Suprapubic skin (tissue), 4 donors: ENCODE measurements at regions not wholly inside any gene's neighbourhood (a gene's known extent, or its start where the extent isn't known, plus 50 kb on each side); places are given as distances from the start of the nearest gene placed in this dataset.
A peak's percentile ranks its signal among the peaks of the same experiment; 100 is the strongest.
"Not testable (repeated sequence)": the region's sequence is repeated elsewhere in the genome, so short reads cannot be mapped to it uniquely, and the experiment has no call there.

ENCODE experiments used
- DNase-seq, 2 donors: peaks; one replicate each; pipeline ENCODE4 v3.0.0-alpha.2; 2019; ENCODE audit warnings: low spot score in 2 of 2
- H3K27ac ChIP-seq: fragments of 200-600 bp; sonication (generic); one replicate; pipeline ENCODE4 v1.5.1; 2019
- H3K27me3 ChIP-seq: fragments of 200-600 bp; sonication (generic); one replicate; pipeline ENCODE4 v1.5.1; 2019
- H3K36me3 ChIP-seq: fragments of 200-600 bp; sonication (generic); one replicate; pipeline ENCODE4 v1.5.1; 2019
- H3K4me1 ChIP-seq: fragments of 200-600 bp; sonication (generic); one replicate; pipeline ENCODE4 v1.5.1; 2019
- H3K4me3 ChIP-seq: fragments of 200-600 bp; sonication (generic); one replicate; pipeline ENCODE4 v1.5.1; 2019; ENCODE audit warnings: mild to moderate bottlenecking
- H3K9me3 ChIP-seq: fragments of 200-600 bp; sonication (generic); one replicate; pipeline ENCODE4 v1.5.1; 2019
- EP300 ChIP-seq: sonication (generic); formaldehyde crosslinking; IDR thresholded peaks from one replicate; pipeline ENCODE4 v1.6.1; 2017; ENCODE audit warnings: antibody characterized with exemption
- POLR2A ChIP-seq, 2 donors: fragments of 450-650 bp; IDR thresholded peaks; one replicate each; pipeline ENCODE4 v1.6.1; 2017; ENCODE audit warnings: antibody characterized with exemption in 2 of 2, mild to moderate bottlenecking in 2 of 2, moderate library complexity in 2 of 2
- POLR2AphosphoS5 ChIP-seq, 3 donors: sonication (generic); formaldehyde crosslinking; IDR thresholded peaks; one replicate each; pipeline ENCODE4 v1.6.1; 2017; ENCODE audit warnings: antibody characterized with exemption in 3 of 3
- WGBS: methylation state at CpG from one replicate; pipeline ENCODE4 v1.1.5; 2018; 5-methylcytosine and 5-hydroxymethylcytosine counted together
- TF ChIP-seq, protein P1 (sequence below), 2 donors: fragments of 200-600 bp in 1 of 2; fragments of 450-650 bp in 1 of 2; sonication (generic) in 1 of 2; IDR thresholded peaks; one replicate each; pipeline ENCODE4 v1.5.1; 2016 to 2019; ENCODE audit warnings: antibody characterized with exemption in 2 of 2, mild to moderate bottlenecking in 1 of 2, moderate library complexity in 1 of 2

DNA sequence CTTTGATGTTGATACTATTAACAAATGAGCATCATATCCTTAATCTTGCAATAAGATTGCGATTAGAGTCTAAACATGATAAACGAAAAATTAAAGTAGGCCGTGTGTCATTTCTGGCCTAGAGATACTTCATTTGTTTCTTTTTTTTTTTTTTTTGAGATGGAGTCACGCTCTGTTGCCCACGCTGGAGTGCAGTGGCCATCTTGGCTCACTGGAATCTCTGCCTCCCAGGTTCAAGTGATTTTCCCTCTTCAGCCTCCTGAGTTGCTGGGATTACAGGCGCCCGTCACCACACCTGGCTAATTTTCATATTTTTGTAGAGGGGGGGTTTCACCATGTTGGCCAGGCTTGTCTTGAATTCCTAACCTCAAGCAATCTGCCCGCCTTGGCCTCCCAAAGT is 446.9 kb downstream of the PCNX1 start:
- H3K36me3 ChIP-seq = no peaks in the 10 kb centered on the region
- H3K4me1 ChIP-seq = peaks cover 26% of the 10 kb centered on the region
- 88% methylated on average over 8 of the region's 8 CpGs for WGBS
- H3K4me3 ChIP-seq = no peak overlapping the region
- H3K9me3 ChIP-seq = no peaks in the 10 kb centered on the region
- TF ChIP-seq EP300 = no peak
- no peak for TF ChIP-seq POLR2A (IDR thresholded peaks at IDR 0.05)
- TF ChIP-seq, protein P1, sequence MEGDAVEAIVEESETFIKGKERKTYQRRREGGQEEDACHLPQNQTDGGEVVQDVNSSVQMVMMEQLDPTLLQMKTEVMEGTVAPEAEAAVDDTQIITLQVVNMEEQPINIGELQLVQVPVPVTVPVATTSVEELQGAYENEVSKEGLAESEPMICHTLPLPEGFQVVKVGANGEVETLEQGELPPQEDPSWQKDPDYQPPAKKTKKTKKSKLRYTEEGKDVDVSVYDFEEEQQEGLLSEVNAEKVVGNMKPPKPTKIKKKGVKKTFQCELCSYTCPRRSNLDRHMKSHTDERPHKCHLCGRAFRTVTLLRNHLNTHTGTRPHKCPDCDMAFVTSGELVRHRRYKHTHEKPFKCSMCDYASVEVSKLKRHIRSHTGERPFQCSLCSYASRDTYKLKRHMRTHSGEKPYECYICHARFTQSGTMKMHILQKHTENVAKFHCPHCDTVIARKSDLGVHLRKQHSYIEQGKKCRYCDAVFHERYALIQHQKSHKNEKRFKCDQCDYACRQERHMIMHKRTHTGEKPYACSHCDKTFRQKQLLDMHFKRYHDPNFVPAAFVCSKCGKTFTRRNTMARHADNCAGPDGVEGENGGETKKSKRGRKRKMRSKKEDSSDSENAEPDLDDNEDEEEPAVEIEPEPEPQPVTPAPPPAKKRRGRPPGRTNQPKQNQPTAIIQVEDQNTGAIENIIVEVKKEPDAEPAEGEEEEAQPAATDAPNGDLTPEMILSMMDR (IDR thresholded peaks at IDR 0.05) = no peak
- TF ChIP-seq POLR2AphosphoS5 (IDR thresholded peaks at IDR 0.05) = no peak
- DNase-seq = no peak
- no peaks in the 10 kb centered on the region for H3K27me3 ChIP-seq
- no peak overlapping the region for H3K27ac ChIP-seq

DNA sequence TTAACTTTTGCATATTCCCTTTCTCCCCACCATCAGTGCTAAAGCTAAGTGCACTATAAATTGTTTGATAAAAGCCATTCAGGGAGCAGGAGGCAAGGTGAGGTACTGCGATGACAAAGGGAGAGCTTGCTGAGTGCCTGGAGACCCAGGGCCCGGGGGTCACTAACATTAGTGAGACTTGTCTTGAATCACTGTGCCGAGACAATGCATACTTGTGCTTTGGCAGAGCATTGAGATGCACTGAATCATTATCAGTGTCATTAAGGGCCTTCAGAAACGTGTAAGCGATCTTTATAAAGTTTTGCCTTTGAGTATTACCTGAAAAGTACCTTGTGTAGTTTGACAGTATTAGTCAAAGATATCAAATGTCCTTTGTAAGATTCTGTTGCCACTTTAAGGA is 447.5 kb downstream of the PCNX1 start:
- 54% methylated on average over 5 of the region's 5 CpGs for WGBS
- TF ChIP-seq, protein P1 (IDR thresholded peaks at IDR 0.05) = no peak
- no peak for TF ChIP-seq EP300
- no peak for TF ChIP-seq POLR2AphosphoS5 (IDR thresholded peaks at IDR 0.05)
- TF ChIP-seq POLR2A (IDR thresholded peaks at IDR 0.05) = no peak
- no peaks in the 10 kb centered on the region for H3K27me3 ChIP-seq
- no peak overlapping the region for H3K27ac ChIP-seq
- H3K4me1 ChIP-seq = peaks cover 26% of the 10 kb centered on the region
- no peak for DNase-seq
- H3K9me3 ChIP-seq = no peaks in the 10 kb centered on the region
- no peak overlapping the region for H3K4me3 ChIP-seq
- H3K36me3 ChIP-seq = no peaks in the 10 kb centered on the region

DNA sequence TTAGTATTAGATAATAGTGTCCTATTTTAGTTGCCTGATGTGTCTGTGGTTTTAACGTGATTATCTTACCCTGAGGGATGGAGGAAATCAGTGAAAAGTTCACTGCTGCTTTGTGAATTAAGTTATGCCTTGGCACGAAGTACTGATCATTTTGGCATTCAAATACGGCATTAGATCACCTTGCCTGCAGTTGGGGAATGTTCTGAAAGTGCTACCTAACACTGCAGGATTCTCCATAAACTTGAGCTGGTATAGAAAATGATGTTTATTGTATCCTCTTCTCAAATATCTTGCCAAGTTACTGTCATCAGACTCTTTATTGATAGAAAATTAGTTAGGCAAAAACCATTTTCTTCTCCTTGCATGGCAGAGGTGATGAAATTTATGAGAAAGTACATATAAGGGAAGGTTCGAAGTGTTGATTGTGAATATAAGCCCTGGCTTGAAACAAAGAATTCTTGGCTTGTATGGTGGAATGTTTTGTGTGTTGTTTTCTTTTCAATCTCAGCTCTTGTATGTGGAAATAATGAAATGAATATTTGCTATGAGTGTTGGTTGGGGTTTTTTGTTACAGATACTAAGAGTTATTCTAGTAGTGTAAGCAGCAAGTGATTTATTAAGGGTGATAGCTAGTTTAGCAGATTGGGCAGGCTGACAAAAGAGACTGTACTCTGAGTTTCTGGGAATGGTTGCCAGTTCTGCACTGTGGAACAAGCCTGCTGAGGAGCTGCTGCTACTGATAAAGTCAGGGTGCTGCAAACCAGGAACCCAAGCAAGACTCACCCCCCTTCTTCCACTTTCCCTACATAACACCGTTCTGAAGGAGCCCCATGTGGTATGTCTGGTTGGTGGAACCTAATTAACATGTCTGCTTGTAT is 448.3 kb downstream of the PCNX1 start:
- Histone ChIP-seq H3K27ac (peak overlapping the region; percentile 9), H3K9me3 (no peaks in the 10 kb centered on the region), H3K4me3 (no peak overlapping the region), H3K27me3 (no peaks in the 10 kb centered on the region), H3K4me1 (peaks cover 26% of the 10 kb centered on the region), H3K36me3 (no peaks in the 10 kb centered on the region)
- TF ChIP-seq POLR2AphosphoS5 (IDR thresholded peaks at IDR 0.05) (no peak), POLR2A (IDR thresholded peaks at IDR 0.05) (no peak), EP300 (no peak)
- TF ChIP-seq, protein P1 (IDR thresholded peaks at IDR 0.05) = no peak
- no peak for DNase-seq
- 14% methylated on average over 5 of the region's 5 CpGs for whole genome bisulfite sequencing

DNA sequence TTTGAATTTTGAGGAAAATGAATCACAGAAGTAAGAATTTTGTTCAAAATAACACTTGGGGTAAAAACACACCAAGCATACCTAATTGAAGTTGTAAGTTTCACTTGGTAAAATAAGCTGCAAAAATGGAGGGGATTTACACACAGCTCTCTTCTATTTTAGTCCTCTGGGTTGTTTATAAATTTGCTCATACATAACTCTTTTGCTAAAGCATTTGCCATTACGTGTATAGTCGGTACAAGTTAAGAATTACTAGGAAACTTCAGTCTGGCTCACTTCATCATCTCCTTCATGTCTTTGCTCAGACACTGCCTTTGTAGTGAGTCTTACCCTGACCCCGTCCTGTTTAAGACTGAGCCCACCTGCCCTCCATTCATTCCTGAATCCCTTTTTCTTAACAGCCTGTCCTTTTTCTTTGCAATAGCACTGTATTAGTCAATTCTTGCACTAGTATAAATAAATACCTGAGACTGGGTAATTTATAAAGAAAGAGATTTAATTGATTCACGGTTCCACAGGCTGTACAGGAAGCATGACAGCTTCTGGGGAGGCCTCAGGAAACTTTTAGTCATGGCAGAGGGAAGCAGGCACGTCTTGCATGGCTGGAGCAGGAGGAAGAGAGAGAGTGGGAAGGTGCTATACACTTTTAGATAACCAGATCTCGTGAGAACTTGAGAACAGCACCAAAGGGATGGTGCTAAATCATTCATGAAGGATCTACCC is 451.1 kb downstream of the PCNX1 start:
- no peaks in the 10 kb centered on the region for H3K36me3 ChIP-seq
- DNase-seq = no peak
- 86% methylated on average over 6 of the region's 6 CpGs for WGBS
- H3K27me3 ChIP-seq = no peaks in the 10 kb centered on the region
- no peaks in the 10 kb centered on the region for H3K9me3 ChIP-seq
- H3K27ac ChIP-seq = no peak overlapping the region
- no peak overlapping the region for H3K4me3 ChIP-seq
- TF ChIP-seq POLR2AphosphoS5 (IDR thresholded peaks at IDR 0.05) (no peak), POLR2A (IDR thresholded peaks at IDR 0.05) (no peak), EP300 (no peak)
- TF ChIP-seq, protein P1 (IDR thresholded peaks at IDR 0.05) = no peak
- H3K4me1 ChIP-seq = peaks cover 33% of the 10 kb centered on the region

DNA sequence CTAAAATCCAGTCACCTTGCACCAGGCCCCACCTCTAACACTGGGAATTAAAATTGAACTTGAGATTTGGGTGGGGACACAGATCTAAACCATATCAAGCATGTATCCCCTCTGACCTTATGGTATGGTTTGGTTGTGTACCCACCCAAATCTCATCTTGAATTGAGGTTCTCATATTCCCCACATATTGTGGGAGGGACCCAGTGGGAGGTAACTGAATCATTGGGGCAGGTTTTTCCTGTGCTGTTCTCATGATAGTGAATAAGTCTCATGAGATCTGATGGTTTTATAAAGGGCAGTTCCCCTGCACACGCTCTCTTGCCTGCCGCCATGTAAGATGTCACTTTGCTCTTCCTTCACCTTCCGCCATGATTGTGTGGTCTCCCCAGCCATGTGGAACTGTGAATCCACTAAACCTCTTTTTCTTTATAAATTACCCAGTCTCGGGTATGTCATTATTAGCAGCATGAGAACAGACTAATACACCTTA is 451.7 kb downstream of the PCNX1 start:
- peaks cover 39% of the 10 kb centered on the region for H3K4me1 ChIP-seq
- H3K27ac ChIP-seq = not testable (repeated sequence)

More for the DNA sequence above, 451.7 kb downstream of the PCNX1 start:
- H3K4me3 ChIP-seq, H3K36me3 ChIP-seq, DNase-seq, H3K9me3 ChIP-seq, H3K27me3 ChIP-seq: not testable (repeated sequence)
- 94% methylated on average over 4 of the region's 4 CpGs for WGBS
